Mammary epithelial cell (primary cell): ENCODE measurements at regions not wholly inside any gene's neighbourhood (a gene's known extent, or its start where the extent isn't known, plus 50 kb on each side); places are given as distances from the start of the nearest gene placed in this dataset.

Source experiments
- EZH2 ChIP-seq: IDR thresholded peaks from 2 replicates; pipeline ENCODE4 v1.6.1; 2012; ENCODE audit warnings: low read length, inconsistent platforms, borderline replicate concordance
- TF ChIP-seq, protein P1 (sequence below), 2 donors: IDR thresholded peaks in 1 of 2; conservative IDR thresholded peaks in 1 of 2; 2 replicates each; pipeline ENCODE4 v1.5.1; 2011 to 2012; ENCODE audit warnings: inconsistent platforms in 2 of 2, low read length in 2 of 2, mild to moderate bottlenecking in 2 of 2, control low read depth in 1 of 2, low read depth in 1 of 2; ENCODE audit not compliant: insufficient read depth in 1 of 2; ENCODE audit errors: extremely low read depth in 1 of 2

GRCh38 chr7:42627626-42628025 lies 284.2 kb downstream of the C7orf25 start:
- TF ChIP-seq, protein P1, sequence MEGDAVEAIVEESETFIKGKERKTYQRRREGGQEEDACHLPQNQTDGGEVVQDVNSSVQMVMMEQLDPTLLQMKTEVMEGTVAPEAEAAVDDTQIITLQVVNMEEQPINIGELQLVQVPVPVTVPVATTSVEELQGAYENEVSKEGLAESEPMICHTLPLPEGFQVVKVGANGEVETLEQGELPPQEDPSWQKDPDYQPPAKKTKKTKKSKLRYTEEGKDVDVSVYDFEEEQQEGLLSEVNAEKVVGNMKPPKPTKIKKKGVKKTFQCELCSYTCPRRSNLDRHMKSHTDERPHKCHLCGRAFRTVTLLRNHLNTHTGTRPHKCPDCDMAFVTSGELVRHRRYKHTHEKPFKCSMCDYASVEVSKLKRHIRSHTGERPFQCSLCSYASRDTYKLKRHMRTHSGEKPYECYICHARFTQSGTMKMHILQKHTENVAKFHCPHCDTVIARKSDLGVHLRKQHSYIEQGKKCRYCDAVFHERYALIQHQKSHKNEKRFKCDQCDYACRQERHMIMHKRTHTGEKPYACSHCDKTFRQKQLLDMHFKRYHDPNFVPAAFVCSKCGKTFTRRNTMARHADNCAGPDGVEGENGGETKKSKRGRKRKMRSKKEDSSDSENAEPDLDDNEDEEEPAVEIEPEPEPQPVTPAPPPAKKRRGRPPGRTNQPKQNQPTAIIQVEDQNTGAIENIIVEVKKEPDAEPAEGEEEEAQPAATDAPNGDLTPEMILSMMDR (conservative IDR thresholded peaks at IDR 0.05 in 1 of 2, IDR thresholded peaks at IDR 0.05 in 1 of 2; ENCODE audit: extremely low read depth in 1 of 2, insufficient read depth in 1 of 2, low read depth in 1 of 2, low read length in 2 of 2) = no peak
- no peak for TF ChIP-seq EZH2
